Activated T-cell treated with anti-CD3 and anti-CD28 coated beads for 1 hour (primary cell): ENCODE measurements at regions not wholly inside any gene's neighbourhood (a gene's known extent, or its start where the extent isn't known, plus 50 kb on each side); places are given as distances from the start of the nearest gene placed in this dataset.
"Not testable (repeated sequence)": the region's sequence is repeated elsewhere in the genome, so short reads cannot be mapped to it uniquely, and the experiment has no call there.

Experiments used
- DNase-seq: peaks from one replicate; pipeline ENCODE4 v3.0.0-alpha.2; 2020; ENCODE audit warnings: low read depth

GRCh38 chr13:76012091-76012721 is 376.1 kb downstream of the LMO7 start:
- no peak for DNase-seq

- no peak for DNase-seq
Measured at GRCh38 chr13:76009267-76009890, 373.2 kb downstream of the LMO7 start.

- no peak for DNase-seq
Measured at GRCh38 chr13:76004416-76004815, 368.3 kb downstream of the LMO7 start.

- DNase-seq = no peak
Measured at GRCh38 chr13:76000131-76000530, 364.0 kb downstream of the LMO7 start.

- no peak for DNase-seq
Measured at GRCh38 chr13:75996582-75996981, 360.5 kb downstream of the LMO7 start.

- no peak for DNase-seq
Measured at GRCh38 chr13:75995966-75996365, 359.8 kb downstream of the LMO7 start.

- DNase-seq = no peak
Measured at GRCh38 chr13:75993823-75994222, 357.7 kb downstream of the LMO7 start.

GRCh38 chr13:75993241-75993640 is 357.1 kb downstream of the LMO7 start:
- DNase-seq = no peak

GRCh38 chr13:75986818-75987217 is 350.7 kb downstream of the LMO7 start:
- DNase-seq = no peak

- DNase-seq = no peak
Measured at GRCh38 chr13:75985132-75985531, 349.0 kb downstream of the LMO7 start.

- no peak for DNase-seq
Measured at GRCh38 chr13:75978818-75979217, 342.7 kb downstream of the LMO7 start.

- no peak for DNase-seq
Measured at GRCh38 chr13:75968103-75968838, 332.1 kb downstream of the LMO7 start.

GRCh38 chr13:75963302-75963701 is 327.2 kb downstream of the LMO7 start:
- no peak for DNase-seq

GRCh38 chr13:75961911-75962310 is 325.8 kb downstream of the LMO7 start:
- no peak for DNase-seq

- no peak for DNase-seq
Measured at GRCh38 chr13:75960538-75960994, 324.4 kb downstream of the LMO7 start.

- DNase-seq = no peak
Measured at GRCh38 chr13:75959861-75960481, 323.8 kb downstream of the LMO7 start.

GRCh38 chr13:75953589-75953988 is 317.5 kb downstream of the LMO7 start:
- not testable (repeated sequence) for DNase-seq

- DNase-seq = no peak
Measured at GRCh38 chr13:75947448-75947847, 311.3 kb downstream of the LMO7 start.

GRCh38 chr13:75946536-75947284 is 310.6 kb downstream of the LMO7 start:
- DNase-seq = no peak

- DNase-seq = no peak
Measured at GRCh38 chr13:75945841-75946482, 309.8 kb downstream of the LMO7 start.

GRCh38 chr13:75938811-75939560 is 302.9 kb downstream of the LMO7 start:
- no peak for DNase-seq
